Peyer's patch (tissue), 4 donors: ENCODE measurements at regions not wholly inside any gene's neighbourhood (a gene's known extent, or its start where the extent isn't known, plus 50 kb on each side); places are given as distances from the start of the nearest gene placed in this dataset.

Source experiments
- DNase-seq, 3 donors: peaks; one replicate each; pipeline ENCODE4 v3.0.0-alpha.2; 2017 to 2019
- H3K27ac ChIP-seq, 4 donors: fragments of 200-600 bp; sonication (generic); one replicate each; pipeline ENCODE4 v1.5.1; 2016 to 2019
- H3K27me3 ChIP-seq, 2 donors: fragments of 200-600 bp; sonication (generic); one replicate each; pipeline ENCODE4 v1.5.1; 2019
- H3K36me3 ChIP-seq, 3 donors: fragments of 200-600 bp; sonication (generic); one replicate each; pipeline ENCODE4 v1.5.1; 2016 to 2019
- H3K4me1 ChIP-seq, 4 donors: fragments of 200-600 bp; sonication (generic); one replicate each; pipeline ENCODE4 v1.5.1; 2016 to 2019
- H3K4me3 ChIP-seq, 4 donors: fragments of 200-600 bp; sonication (generic); 1 replicate in 3 of 4; 2 replicates in 1 of 4; pipeline ENCODE4 v1.5.1; 2016 to 2019; ENCODE audit warnings: mild to moderate bottlenecking in 1 of 4
- H3K9me3 ChIP-seq, 4 donors: fragments of 200-600 bp; sonication (generic); one replicate each; pipeline ENCODE4 v1.5.1; 2016 to 2019; ENCODE audit warnings: mild to moderate bottlenecking in 1 of 4
- POLR2A ChIP-seq, 2 donors: fragments of 450-650 bp; IDR thresholded peaks; one replicate each; pipeline ENCODE4 v1.5.1; 2017; ENCODE audit warnings: antibody characterized with exemption in 2 of 2, mild to moderate bottlenecking in 2 of 2, moderate library complexity in 2 of 2
- TF ChIP-seq, protein P1 (sequence below), 6 experiments: fragments of 450-650 bp in 4 of 6; fragments of 200-600 bp in 2 of 6; sonication (generic) in 1 of 6; IDR thresholded peaks; one replicate each; pipeline ENCODE4 v1.5.1; 2017 to 2019; ENCODE audit warnings: antibody characterized with exemption in 6 of 6, mild to moderate bottlenecking in 3 of 6, moderate library complexity in 1 of 6

DNA sequence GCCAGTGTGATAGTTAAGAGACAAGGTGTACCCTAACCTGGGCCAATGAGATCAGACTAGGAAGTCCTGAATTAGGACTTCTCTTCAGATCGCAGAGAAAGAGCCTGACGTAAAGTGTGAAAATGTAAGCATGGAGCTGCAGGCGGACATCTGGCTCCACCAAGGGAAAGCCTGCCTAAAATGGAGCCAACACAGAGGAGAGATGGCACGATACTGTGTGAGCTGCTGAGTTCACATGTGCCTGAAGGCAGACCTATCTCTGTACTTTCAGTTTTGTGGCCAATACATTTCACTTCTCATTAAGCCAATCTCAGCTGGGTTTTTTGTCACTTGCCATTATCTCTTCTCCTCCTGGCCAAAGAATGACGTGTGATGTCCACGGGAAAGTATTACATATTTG lies 210.5 kb downstream of the ELAVL2 start:
- no peak for TF ChIP-seq POLR2A (IDR thresholded peaks at IDR 0.05)
- TF ChIP-seq, protein P1, sequence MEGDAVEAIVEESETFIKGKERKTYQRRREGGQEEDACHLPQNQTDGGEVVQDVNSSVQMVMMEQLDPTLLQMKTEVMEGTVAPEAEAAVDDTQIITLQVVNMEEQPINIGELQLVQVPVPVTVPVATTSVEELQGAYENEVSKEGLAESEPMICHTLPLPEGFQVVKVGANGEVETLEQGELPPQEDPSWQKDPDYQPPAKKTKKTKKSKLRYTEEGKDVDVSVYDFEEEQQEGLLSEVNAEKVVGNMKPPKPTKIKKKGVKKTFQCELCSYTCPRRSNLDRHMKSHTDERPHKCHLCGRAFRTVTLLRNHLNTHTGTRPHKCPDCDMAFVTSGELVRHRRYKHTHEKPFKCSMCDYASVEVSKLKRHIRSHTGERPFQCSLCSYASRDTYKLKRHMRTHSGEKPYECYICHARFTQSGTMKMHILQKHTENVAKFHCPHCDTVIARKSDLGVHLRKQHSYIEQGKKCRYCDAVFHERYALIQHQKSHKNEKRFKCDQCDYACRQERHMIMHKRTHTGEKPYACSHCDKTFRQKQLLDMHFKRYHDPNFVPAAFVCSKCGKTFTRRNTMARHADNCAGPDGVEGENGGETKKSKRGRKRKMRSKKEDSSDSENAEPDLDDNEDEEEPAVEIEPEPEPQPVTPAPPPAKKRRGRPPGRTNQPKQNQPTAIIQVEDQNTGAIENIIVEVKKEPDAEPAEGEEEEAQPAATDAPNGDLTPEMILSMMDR (IDR thresholded peaks at IDR 0.05) = no peak
- H3K4me1 ChIP-seq = no peaks in the 10 kb centered on the region
- no peaks in the 10 kb centered on the region for H3K36me3 ChIP-seq
- H3K27ac ChIP-seq = no peak overlapping the region
- no peak for DNase-seq
- no peak overlapping the region for H3K4me3 ChIP-seq
- H3K9me3 ChIP-seq = no peaks in the 10 kb centered on the region
- H3K27me3 ChIP-seq = no peaks in the 10 kb centered on the region

DNA sequence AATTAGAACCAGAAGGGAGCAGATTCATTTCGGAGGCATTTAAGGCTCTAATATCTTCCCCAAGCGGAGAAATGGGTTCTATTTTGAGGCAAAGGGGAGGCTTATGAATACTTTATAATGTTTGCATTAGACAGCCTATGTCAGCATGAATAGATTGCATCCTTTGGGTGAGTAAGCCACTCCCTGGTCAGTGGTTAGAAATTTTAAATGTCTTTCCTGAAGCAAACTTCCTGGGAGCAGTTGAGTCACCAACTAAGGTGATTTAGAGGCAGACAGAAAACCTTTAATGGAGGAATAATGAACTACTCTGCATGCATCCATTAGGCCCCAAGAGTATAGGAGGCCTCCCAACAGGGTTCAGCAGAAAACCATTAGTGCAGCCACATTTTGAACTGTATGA lies 204.9 kb downstream of the ELAVL2 start:
- TF ChIP-seq, protein P1 (IDR thresholded peaks at IDR 0.05) = no peak
- TF ChIP-seq POLR2A (IDR thresholded peaks at IDR 0.05) = no peak
- no peak overlapping the region for H3K4me3 ChIP-seq

DNA sequence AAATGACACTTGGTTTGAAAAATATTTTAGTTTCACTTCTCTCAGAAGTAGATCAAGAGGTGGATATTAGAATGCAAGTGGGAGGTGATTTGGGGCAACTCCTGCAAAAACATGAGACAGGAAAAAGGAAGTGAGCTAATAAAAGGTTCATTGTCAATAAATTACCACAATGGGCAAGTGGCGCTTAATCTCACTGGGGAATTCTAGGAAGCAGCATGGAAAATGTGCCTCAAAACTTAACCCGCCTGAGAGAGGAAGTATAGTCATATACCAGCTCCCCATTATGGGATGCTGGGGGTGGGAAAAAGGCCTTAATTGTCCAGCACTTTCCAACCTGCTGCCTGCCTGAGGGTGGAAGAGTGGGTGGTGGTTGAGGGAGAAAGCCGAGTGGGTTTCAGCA lies 204.1 kb downstream of the ELAVL2 start:
- H3K27ac ChIP-seq = no peak overlapping the region
- H3K9me3 ChIP-seq = no peaks in the 10 kb centered on the region
- no peak for DNase-seq
- no peaks in the 10 kb centered on the region for H3K36me3 ChIP-seq
- no peak overlapping the region for H3K4me3 ChIP-seq
- TF ChIP-seq, protein P1 (IDR thresholded peaks at IDR 0.05) = no peak
- TF ChIP-seq POLR2A (IDR thresholded peaks at IDR 0.05) = no peak
- H3K27me3 ChIP-seq = no peaks in the 10 kb centered on the region
- H3K4me1 ChIP-seq = no peaks in the 10 kb centered on the region

More for the DNA sequence above, 204.9 kb downstream of the ELAVL2 start:
- Histone ChIP-seq H3K27ac (no peak overlapping the region), H3K27me3 (no peaks in the 10 kb centered on the region), H3K36me3 (no peaks in the 10 kb centered on the region), H3K4me1 (no peaks in the 10 kb centered on the region), H3K9me3 (no peaks in the 10 kb centered on the region)
- DNase-seq = no peak

DNA sequence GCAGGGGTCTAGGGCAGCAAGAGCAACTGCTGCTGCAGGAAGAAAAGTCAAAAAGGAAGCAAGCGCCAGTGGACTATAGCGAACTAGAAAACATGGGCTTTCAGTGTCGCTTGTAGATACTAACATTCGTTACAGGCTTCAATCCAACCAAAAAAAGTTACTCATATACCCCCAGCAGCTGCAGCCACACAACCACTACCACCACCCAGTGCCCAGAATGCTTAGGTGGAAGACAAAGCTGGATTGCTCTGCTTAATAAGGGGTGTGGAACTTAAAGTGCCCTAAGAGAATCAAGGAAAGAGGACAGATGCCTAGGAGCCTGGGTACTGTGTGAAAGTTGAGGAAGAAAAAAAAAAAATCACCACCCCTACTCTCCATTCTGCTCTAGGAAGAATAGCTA lies 203.6 kb downstream of the ELAVL2 start:
- DNase-seq = no peak
- no peak for TF ChIP-seq POLR2A (IDR thresholded peaks at IDR 0.05)
- TF ChIP-seq, protein P1 (IDR thresholded peaks at IDR 0.05) = no peak
- Histone ChIP-seq H3K9me3 (no peaks in the 10 kb centered on the region), H3K36me3 (no peaks in the 10 kb centered on the region), H3K27me3 (no peaks in the 10 kb centered on the region), H3K4me3 (no peak overlapping the region), H3K27ac (no peak overlapping the region), H3K4me1 (no peaks in the 10 kb centered on the region)

DNA sequence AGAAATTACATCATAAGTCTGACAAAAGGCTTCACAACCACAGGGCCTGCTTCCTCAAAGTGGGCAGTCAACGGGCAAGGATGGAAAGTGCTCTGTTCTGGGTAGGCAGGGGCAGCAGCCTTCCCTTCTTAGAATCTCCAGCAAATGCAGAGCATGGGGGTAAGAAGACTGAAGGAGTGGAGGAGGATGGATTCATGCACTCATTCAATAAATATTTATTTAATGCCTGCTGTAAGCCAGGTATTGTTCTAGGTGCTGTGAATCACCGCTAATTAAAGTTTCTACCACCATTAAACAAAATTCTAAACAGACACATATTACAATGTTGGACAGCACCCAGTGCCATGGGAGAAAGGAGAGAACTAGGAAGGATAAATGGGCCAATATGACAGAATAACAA lies 195.6 kb downstream of the ELAVL2 start:
- Histone ChIP-seq H3K4me3 (no peak overlapping the region), H3K36me3 (no peaks in the 10 kb centered on the region), H3K4me1 (no peaks in the 10 kb centered on the region), H3K9me3 (no peaks in the 10 kb centered on the region), H3K27ac (no peak overlapping the region), H3K27me3 (no peaks in the 10 kb centered on the region)
- no peak for TF ChIP-seq POLR2A (IDR thresholded peaks at IDR 0.05)
- TF ChIP-seq, protein P1 (IDR thresholded peaks at IDR 0.05) = no peak
- DNase-seq = no peak

DNA sequence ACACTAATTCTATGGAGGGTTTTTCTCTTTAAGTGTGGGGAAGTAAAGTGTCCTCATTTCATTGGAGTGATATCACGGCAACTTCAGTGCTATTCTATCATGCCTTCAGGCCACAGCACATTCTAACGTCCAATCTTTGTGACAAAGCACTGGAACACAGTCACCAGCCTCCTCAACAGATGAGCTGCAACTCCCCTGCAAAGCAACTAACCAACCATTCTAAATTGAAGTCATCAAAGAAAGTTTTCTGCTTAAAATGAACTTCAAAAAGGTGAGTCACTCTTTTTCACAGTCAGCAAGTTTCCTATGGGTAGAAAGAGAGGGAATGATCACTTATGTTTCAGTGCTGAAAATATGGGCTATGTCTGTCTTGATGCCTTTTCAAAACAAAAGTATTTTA lies 190.8 kb downstream of the ELAVL2 start:
- Histone ChIP-seq H3K36me3 (no peaks in the 10 kb centered on the region), H3K27ac (no peak overlapping the region), H3K4me1 (no peaks in the 10 kb centered on the region), H3K9me3 (no peaks in the 10 kb centered on the region), H3K4me3 (no peak overlapping the region), H3K27me3 (no peaks in the 10 kb centered on the region)
- TF ChIP-seq POLR2A (IDR thresholded peaks at IDR 0.05) = no peak
- TF ChIP-seq, protein P1 (IDR thresholded peaks at IDR 0.05) = no peak
- no peak for DNase-seq
